Thyroid gland (tissue), 4 donors: ENCODE measurements at regions not wholly inside any gene's neighbourhood (a gene's known extent, or its start where the extent isn't known, plus 50 kb on each side); places are given as distances from the start of the nearest gene placed in this dataset.
A peak's percentile ranks its signal among the peaks of the same experiment; 100 is the strongest.

Source experiments
- DNase-seq, 2 donors: peaks; one replicate each; pipeline ENCODE4 v3.0.0-alpha.2; 2019
- H3K27ac ChIP-seq, 3 donors: fragments of 200-600 bp; sonication (generic); 1 replicate in 2 of 3; 2 replicates in 1 of 3; pipeline ENCODE4 v1.5.1; 2016 to 2019; ENCODE audit warnings: mild to moderate bottlenecking in 1 of 3, moderate library complexity in 1 of 3
- H3K27me3 ChIP-seq: fragments of 200-600 bp; sonication (generic); one replicate; pipeline ENCODE4 v1.5.1; 2019
- H3K36me3 ChIP-seq, 2 donors: fragments of 200-600 bp; sonication (generic); one replicate each; pipeline ENCODE4 v1.5.1; 2016 to 2019
- H3K4me1 ChIP-seq, 2 donors: fragments of 200-600 bp; sonication (generic); one replicate each; pipeline ENCODE4 v1.5.1; 2017 to 2019
- H3K4me3 ChIP-seq, 3 donors: fragments of 200-600 bp; sonication (generic); replicated peaks in 1 of 3; 1 replicate in 2 of 3; 2 replicates in 1 of 3; pipeline ENCODE4 v1.5.1; 2016; ENCODE audit warnings: mild to moderate bottlenecking in 1 of 3
- H3K9me3 ChIP-seq: fragments of 200-600 bp; sonication (generic); one replicate; pipeline ENCODE4 v1.5.1; 2017
- CTCF ChIP-seq, 6 experiments: fragments of 200-600 bp in 3 of 6; fragments of 450-650 bp in 3 of 6; sonication (generic) in 3 of 6; IDR thresholded peaks; one replicate each; pipeline ENCODE4 v1.5.1; 2016 to 2019; ENCODE audit warnings: antibody characterized with exemption in 6 of 6, mild to moderate bottlenecking in 2 of 6, inconsistent platforms in 1 of 6, moderate library complexity in 1 of 6
- POLR2A ChIP-seq, 2 donors: fragments of 450-650 bp; IDR thresholded peaks; one replicate each; pipeline ENCODE4 v1.6.1; 2017; ENCODE audit warnings: antibody characterized with exemption in 2 of 2, mild to moderate bottlenecking in 2 of 2, moderate library complexity in 1 of 2
- WGBS, 2 donors: methylation state at CpG; one replicate each; pipeline ENCODE4 v1.1.5; 2017; 5-methylcytosine and 5-hydroxymethylcytosine counted together
- intact Hi-C: fragments of 100-400 bp; cut with DNase I; formaldehyde crosslinking; loops from one replicate; pipeline ENCODE4 v1.15.1; 2023

DNA sequence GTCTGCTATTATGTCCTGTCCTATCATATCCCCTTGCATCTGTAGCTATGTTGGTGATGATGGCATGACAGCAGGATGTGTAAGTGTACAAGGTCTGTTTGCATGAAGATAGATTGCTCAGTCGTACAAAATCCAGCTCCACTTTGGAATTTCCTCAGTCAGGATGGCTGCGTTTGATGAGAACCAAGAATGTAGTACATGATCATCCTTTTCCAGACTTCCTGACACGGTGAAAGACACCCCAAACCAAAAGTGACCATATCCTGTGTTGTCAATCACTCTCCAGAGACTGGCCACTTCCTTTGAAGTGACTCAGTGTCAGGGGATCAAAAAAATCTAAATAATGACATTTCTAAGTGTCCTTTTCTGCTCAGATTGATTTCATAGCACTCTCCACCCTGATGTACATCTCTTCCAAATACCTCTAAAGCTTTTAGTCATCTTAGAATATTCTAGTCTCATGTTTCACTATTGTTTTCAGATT is 213.4 kb downstream of the PLK2 start:
- 53 to 67% methylated on average over 3 of the region's 3 CpGs for WGBS, 2 donors
- Histone ChIP-seq H3K27me3 (no peaks in the 10 kb centered on the region), H3K9me3 (no peaks in the 10 kb centered on the region), H3K27ac (no peak overlapping the region), H3K36me3 (no peaks in the 10 kb centered on the region), H3K4me3 (no peak overlapping the region), H3K4me1 (no peaks in the 10 kb centered on the region)
- DNase-seq, result no peak
- intact Hi-C loops, result no loop called here
- no peak for TF ChIP-seq POLR2A (IDR thresholded peaks at IDR 0.05)
- TF ChIP-seq CTCF (IDR thresholded peaks at IDR 0.05), result no peak

DNA sequence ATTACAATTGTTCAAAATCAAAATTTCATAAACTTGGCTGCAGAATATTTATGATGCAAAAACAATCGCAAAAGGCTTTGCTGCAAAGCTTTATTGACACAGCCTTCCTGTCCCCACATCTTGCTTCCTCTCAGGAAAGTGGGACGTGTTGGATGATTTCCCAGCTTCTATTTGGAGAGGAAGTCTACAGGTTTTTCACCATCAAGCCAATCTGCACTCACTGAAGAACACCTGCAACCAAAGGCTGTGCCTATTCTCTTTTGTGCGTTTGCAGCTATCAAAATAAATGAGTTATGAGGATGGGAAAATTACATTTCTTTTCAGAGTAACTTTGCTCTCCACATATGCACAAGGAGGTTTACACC is 214.4 kb downstream of the PLK2 start:
- TF ChIP-seq CTCF (IDR thresholded peaks at IDR 0.05), result no peak
- no peak for TF ChIP-seq POLR2A (IDR thresholded peaks at IDR 0.05)
- Histone ChIP-seq H3K9me3 (no peaks in the 10 kb centered on the region), H3K4me3 (no peak overlapping the region), H3K27me3 (no peaks in the 10 kb centered on the region), H3K36me3 (no peaks in the 10 kb centered on the region), H3K4me1 (no peaks in the 10 kb centered on the region), H3K27ac (no peak overlapping the region)
- 49 to 54% methylated on average over 3 of the region's 3 CpGs for WGBS, 2 donors
- intact Hi-C loops, result no loop called here
- no peak for DNase-seq

DNA sequence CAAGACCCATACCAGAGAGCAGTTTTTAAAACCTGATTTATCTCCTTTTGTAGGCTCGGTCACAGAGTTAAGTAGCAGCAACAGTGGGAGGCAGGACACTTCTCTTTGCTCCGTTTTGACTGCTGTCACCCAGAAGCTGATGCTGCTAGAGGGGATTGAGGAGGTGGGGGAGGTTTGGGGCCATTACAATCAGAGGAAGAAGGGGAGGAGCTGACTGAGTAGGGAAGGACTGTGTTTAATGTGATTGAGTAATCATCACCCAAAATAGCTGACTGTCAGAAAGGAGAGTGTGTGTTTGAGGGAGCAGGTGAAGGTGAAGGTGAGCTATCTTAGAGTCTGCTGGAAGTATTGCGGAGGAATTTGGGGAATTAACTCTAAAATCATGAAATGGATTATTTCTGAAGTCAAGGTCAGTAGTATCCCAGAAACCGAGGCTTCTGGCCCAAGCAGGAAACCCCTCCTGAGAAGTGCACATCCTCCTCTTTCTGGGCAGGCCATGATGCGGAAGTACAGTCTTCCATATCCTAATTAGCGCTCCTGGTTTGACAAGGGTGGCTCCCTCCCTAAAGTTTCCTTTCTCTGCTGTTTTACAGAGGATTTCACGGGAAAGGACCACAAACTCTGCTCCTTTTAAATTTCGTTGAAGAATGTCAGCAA is 214.9 kb downstream of the PLK2 start:
- H3K4me1 ChIP-seq, result no peaks in the 10 kb centered on the region
- TF ChIP-seq POLR2A (IDR thresholded peaks at IDR 0.05), result no peak
- no peak for TF ChIP-seq CTCF (IDR thresholded peaks at IDR 0.05)
- no peaks in the 10 kb centered on the region for H3K27me3 ChIP-seq
- intact Hi-C loops, result no loop called here
- no peaks in the 10 kb centered on the region for H3K9me3 ChIP-seq
- H3K4me3 ChIP-seq, result no peak overlapping the region
- peak overlapping the region in 2 of 3 donors; percentile 13 to 48 for H3K27ac ChIP-seq
- no peaks in the 10 kb centered on the region for H3K36me3 ChIP-seq
- WGBS, 2 donors, result 66 to 67% methylated on average over 8 of the region's 8 CpGs
- DNase-seq, result no peak

DNA sequence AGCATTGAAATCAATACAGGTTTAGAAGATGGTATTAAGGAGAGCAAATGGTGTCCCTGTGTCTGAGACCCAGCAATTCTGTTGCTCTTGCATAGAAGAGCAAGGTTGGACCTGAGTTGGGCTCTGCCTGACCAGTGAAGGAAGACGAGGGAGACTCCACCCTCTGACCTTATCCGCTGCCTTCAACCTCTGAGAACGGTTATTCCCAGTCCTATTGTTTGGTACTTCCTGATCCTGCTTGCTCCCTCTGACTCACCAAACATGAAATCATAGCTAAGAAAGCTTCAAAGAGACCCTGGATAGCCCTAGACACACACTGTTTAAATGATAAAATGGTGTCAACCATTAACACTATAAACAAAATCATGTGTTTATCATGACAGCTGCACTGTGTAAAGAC is 218.5 kb downstream of the PLK2 start:
- no peak overlapping the region for H3K4me3 ChIP-seq
- H3K27me3 ChIP-seq, result no peaks in the 10 kb centered on the region
- no peak for TF ChIP-seq POLR2A (IDR thresholded peaks at IDR 0.05)
- no peak for TF ChIP-seq CTCF (IDR thresholded peaks at IDR 0.05)
- H3K27ac ChIP-seq, result peak overlapping the region in 1 of 3 donors; percentile 11
- no peaks in the 10 kb centered on the region for H3K36me3 ChIP-seq
- no peaks in the 10 kb centered on the region for H3K9me3 ChIP-seq
- intact Hi-C loops, result no loop called here
- H3K4me1 ChIP-seq, result no peaks in the 10 kb centered on the region
- 84 to 95% methylated on average over 3 of the region's 3 CpGs for WGBS, 2 donors
- no peak for DNase-seq

- Histone ChIP-seq H3K9me3 (no peaks in the 10 kb centered on the region), H3K36me3 (no peaks in the 10 kb centered on the region), H3K27me3 (no peaks in the 10 kb centered on the region), H3K4me1 (no peaks in the 10 kb centered on the region), H3K4me3 (no peak overlapping the region), H3K27ac (no peak overlapping the region)
- 79 to 85% methylated on average over 3 of the region's 3 CpGs for WGBS, 2 donors
- TF ChIP-seq POLR2A (IDR thresholded peaks at IDR 0.05) (no peak), CTCF (IDR thresholded peaks at IDR 0.05) (no peak)
- intact Hi-C loops, result no loop called here
- DNase-seq, result no peak
Measured at GRCh38 chr5:58240322-58240721, 219.6 kb downstream of the PLK2 start.
